Neural cell (in vitro differentiated cells): ENCODE measurements at regions not wholly inside any gene's neighbourhood (a gene's known extent, or its start where the extent isn't known, plus 50 kb on each side); places are given as distances from the start of the nearest gene placed in this dataset.

ENCODE experiments used
- H2AFZ ChIP-seq: fragments of 200-600, 300-800 bp; sonication (generic), shearing (Covaris generic); 2 replicates; pipeline ENCODE4 v1.6.0; 2014; ENCODE audit warnings: low read depth, mild to moderate bottlenecking, antibody characterized with exemption, low read length, moderate library complexity
- H3F3A ChIP-seq: fragments of 200-600 bp; shearing (Covaris generic); 2 replicates; pipeline ENCODE4 v1.6.1; 2016; ENCODE audit warnings: mild to moderate bottlenecking, moderate library complexity, mixed read lengths, antibody characterized with exemption, low read length; ENCODE audit not compliant: insufficient read depth, poor library complexity, severe bottlenecking
- H3K27ac ChIP-seq: fragments of 200-600, 300-800 bp; sonication (generic), shearing (Covaris generic); 2 replicates; pipeline ENCODE4 v1.5.1; 2014; ENCODE audit warnings: mild to moderate bottlenecking, low read length, moderate library complexity
- H3K27me3 ChIP-seq: fragments of 300-800, 200-600 bp; sonication (generic), shearing (Covaris generic); 2 replicates; pipeline ENCODE4 v1.6.0; 2014; ENCODE audit warnings: mild to moderate bottlenecking, low read depth, low read length, moderate library complexity; ENCODE audit not compliant: insufficient read depth
- H3K36me3 ChIP-seq: fragments of 300-800, 200-600 bp; sonication (generic), shearing (Covaris generic); 2 replicates; pipeline ENCODE4 v1.5.1; 2014; ENCODE audit warnings: mild to moderate bottlenecking, antibody characterized with exemption, low read length, moderate library complexity; ENCODE audit not compliant: insufficient read depth
- H3K4me2 ChIP-seq: fragments of 300-800, 200-600 bp; sonication (generic), shearing (Covaris generic); 2 replicates; pipeline ENCODE4 v1.6.0; 2014; ENCODE audit warnings: mild to moderate bottlenecking, low read length
- H3K4me3 ChIP-seq: fragments of 300-800, 200-600 bp; sonication (generic), shearing (Covaris generic); 2 replicates; pipeline ENCODE4 v1.5.1; 2014; ENCODE audit warnings: mild to moderate bottlenecking, low read length, moderate library complexity
- H3K79me2 ChIP-seq: fragments of 200-600 bp; shearing (Covaris generic); replicated peaks from 2 replicates; pipeline ENCODE4 v1.6.0; 2014; ENCODE audit warnings: mild to moderate bottlenecking, low read length, moderate library complexity; ENCODE audit not compliant: insufficient read depth
- H3K9ac ChIP-seq: fragments of 300-800, 200-600 bp; sonication (generic), shearing (Covaris generic); 2 replicates; pipeline ENCODE4 v1.6.1; 2016; ENCODE audit warnings: mild to moderate bottlenecking, low read length, mixed read lengths
- H3K9me2 ChIP-seq: fragments of 200-600 bp; shearing (Covaris generic); 2 replicates; pipeline ENCODE4 v1.6.1; 2016; ENCODE audit warnings: mild to moderate bottlenecking, low read length, mixed read lengths; ENCODE audit not compliant: insufficient read depth
- H3K9me3 ChIP-seq: fragments of 200-600, 300-800 bp; sonication (generic), shearing (Covaris generic); 2 replicates; pipeline ENCODE4 v1.6.1; 2016; ENCODE audit warnings: mild to moderate bottlenecking, mixed run types, low read length, moderate library complexity, mixed read lengths
- H4K20me1 ChIP-seq: fragments of 200-600 bp; shearing (Covaris generic); 2 replicates; pipeline ENCODE4 v1.6.1; 2016; ENCODE audit warnings: mild to moderate bottlenecking, mixed run types; ENCODE audit not compliant: insufficient read depth
- CTCF ChIP-seq: fragments of 450-650 bp; IDR thresholded peaks from 2 replicates; pipeline ENCODE4 v1.5.1; 2014; ENCODE audit warnings: antibody characterized with exemption, mild to moderate bottlenecking, moderate library complexity; ENCODE audit not compliant: poor library complexity, severe bottlenecking
- EP300 ChIP-seq: fragments of 450-650 bp; conservative IDR thresholded peaks from 2 replicates; pipeline ENCODE4 v1.6.1; 2014; ENCODE audit warnings: antibody characterized with exemption, mild to moderate bottlenecking, moderate library complexity; ENCODE audit not compliant: poor library complexity, severe bottlenecking
- EZH2 ChIP-seq: fragments of 200-600, 300-800 bp; shearing (Covaris generic), sonication (generic); IDR thresholded peaks from 2 replicates; pipeline ENCODE4 v1.6.1; 2014; ENCODE audit warnings: antibody characterized with exemption, low read length, borderline replicate concordance, mild to moderate bottlenecking; ENCODE audit not compliant: insufficient read depth, poor library complexity, severe bottlenecking
- MXI1 ChIP-seq: fragments of 450-650 bp; conservative IDR thresholded peaks from 2 replicates; pipeline ENCODE4 v1.6.1; 2014; ENCODE audit warnings: antibody characterized with exemption, mild to moderate bottlenecking; ENCODE audit not compliant: poor library complexity, severe bottlenecking
- POLR2AphosphoS5 ChIP-seq: IDR thresholded peaks from 2 replicates; pipeline ENCODE4 v1.6.1; 2012
- RAD21 ChIP-seq: fragments of 450-650 bp; conservative IDR thresholded peaks from 2 replicates; pipeline ENCODE4 v1.6.1; 2014; ENCODE audit warnings: antibody characterized with exemption, mild to moderate bottlenecking, moderate library complexity
- REST ChIP-seq: IDR thresholded peaks from 2 replicates; pipeline ENCODE4 v1.6.1; 2012; ENCODE audit warnings: borderline replicate concordance
- SMC3 ChIP-seq: fragments of 450-650 bp; conservative IDR thresholded peaks from 2 replicates; pipeline ENCODE4 v1.6.1; 2014; ENCODE audit warnings: antibody characterized with exemption, mild to moderate bottlenecking, moderate library complexity; ENCODE audit not compliant: poor library complexity
- TAF1 ChIP-seq: IDR thresholded peaks from 2 replicates; pipeline ENCODE4 v1.6.1; 2012; ENCODE audit warnings: low read depth

- Histone ChIP-seq H3K4me3 (no peak overlapping the region), H3K9ac (no peak overlapping the region), H4K20me1 (no peaks in the 10 kb centered on the region), H3K27me3 (no peaks in the 10 kb centered on the region), H3F3A (no peaks in the 10 kb centered on the region), H3K4me2 (no peak overlapping the region), H2AFZ (no peak overlapping the region), H3K9me2 (no peaks in the 10 kb centered on the region), H3K9me3 (peaks cover 6% of the 10 kb centered on the region), H3K36me3 (no peaks in the 10 kb centered on the region), H3K79me2 (no peaks in the 10 kb centered on the region), H3K27ac (no peak overlapping the region)
- no peak for TF ChIP-seq RAD21
- TF ChIP-seq POLR2AphosphoS5 = no peak
- no peak for TF ChIP-seq CTCF
- TF ChIP-seq SMC3 = no peak
- no peak for TF ChIP-seq TAF1
- no peak for TF ChIP-seq REST
- no peak for TF ChIP-seq MXI1
- no peak for TF ChIP-seq EZH2
- TF ChIP-seq EP300 = no peak
Measured at GRCh38 chr5:159475026-159475425, 144.7 kb upstream of the IL12B start.

GRCh38 chr5:159478950-159479349 lies 148.7 kb upstream of the IL12B start:
- Histone ChIP-seq H4K20me1 (no peaks in the 10 kb centered on the region), H3K9me2 (no peaks in the 10 kb centered on the region), H3F3A (no peaks in the 10 kb centered on the region), H3K27ac (no peak overlapping the region), H3K9me3 (peaks cover 6% of the 10 kb centered on the region), H3K36me3 (no peaks in the 10 kb centered on the region), H3K9ac (no peak overlapping the region), H3K4me3 (no peak overlapping the region), H2AFZ (no peak overlapping the region), H3K27me3 (no peaks in the 10 kb centered on the region), H3K4me2 (no peak overlapping the region), H3K79me2 (no peaks in the 10 kb centered on the region)
- no peak for TF ChIP-seq POLR2AphosphoS5

- no peaks in the 10 kb centered on the region for H3K9me2 ChIP-seq
- H4K20me1 ChIP-seq = no peaks in the 10 kb centered on the region
- H3K9ac ChIP-seq = no peak overlapping the region
- H3K27ac ChIP-seq = no peak overlapping the region
- H3F3A ChIP-seq = no peaks in the 10 kb centered on the region
- H3K4me2 ChIP-seq = no peak overlapping the region
- H3K79me2 ChIP-seq = no peaks in the 10 kb centered on the region
- H3K4me3 ChIP-seq = no peak overlapping the region
- no peaks in the 10 kb centered on the region for H3K36me3 ChIP-seq
- TF ChIP-seq EZH2 (no peak), RAD21 (no peak), CTCF (no peak), EP300 (no peak), REST (no peak), SMC3 (no peak)
- no peak overlapping the region for H2AFZ ChIP-seq
- no peaks in the 10 kb centered on the region for H3K27me3 ChIP-seq
- peaks cover 2% of the 10 kb centered on the region for H3K9me3 ChIP-seq
Measured at GRCh38 chr5:159480849-159481248, 150.6 kb upstream of the IL12B start.
